ENCODE measurements at regions not wholly inside any gene's neighbourhood (a gene's known extent, or its start where the extent isn't known, plus 50 kb on each side); places are given as distances from the start of the nearest gene placed in this dataset.
"Not testable (repeated sequence)": the region's sequence is repeated elsewhere in the genome, so short reads cannot be mapped to it uniquely, and the experiment has no call there.

GRCh38 chr5:179407191-179408175 is 62.2 kb upstream of the ADAMTS2 start:
- DNase-seq = peak; percentile 57

- peak; percentile 45 for DNase-seq
These were observed 61.0 kb upstream of the ADAMTS2 start for GRCh38 chr5:179406031-179406961.

- peak; percentile 38 for DNase-seq
These were observed 60.3 kb upstream of the ADAMTS2 start for GRCh38 chr5:179405426-179406030.

GRCh38 chr5:179405054-179405416 is 59.8 kb upstream of the ADAMTS2 start:
- DNase-seq = peak; percentile 40

- DNase-seq = peak; percentile 58
These were observed 59.2 kb upstream of the ADAMTS2 start for GRCh38 chr5:179404321-179405053.

- DNase-seq = no peak
These were observed 58.3 kb upstream of the ADAMTS2 start for GRCh38 chr5:179403426-179404147.

GRCh38 chr5:179400435-179400834 is 55.2 kb upstream of the ADAMTS2 start:
- not testable (repeated sequence) for DNase-seq

- no peak for DNase-seq
These were observed 54.8 kb upstream of the ADAMTS2 start for GRCh38 chr5:179400020-179400419.

- not testable (repeated sequence) for DNase-seq
These were observed 54.1 kb upstream of the ADAMTS2 start for GRCh38 chr5:179399327-179399726.

- no peak for DNase-seq
These were observed 52.3 kb upstream of the ADAMTS2 start for GRCh38 chr5:179397516-179397915.

All from islet precursor cell (in vitro differentiated cells).